GF-D8 (cell line): ENCODE measurements at regions not wholly inside any gene's neighbourhood (a gene's known extent, or its start where the extent isn't known, plus 50 kb on each side); places are given as distances from the start of the nearest gene placed in this dataset.

Source experiments
- DNase-seq: peaks from one replicate; lab custom pipeline; 2025; lab: John Stamatoyannopoulos, UW

- DNase-seq: no peak
Observed at GRCh38 chr2:57575700-57576268, 470.8 kb upstream of the VRK2 start.

GRCh38 chr2:57576983-57577382 is 469.6 kb upstream of the VRK2 start:
- DNase-seq: no peak

- DNase-seq: peak; percentile 52
Observed at GRCh38 chr2:57597940-57598339, 448.7 kb upstream of the VRK2 start.

GRCh38 chr2:57598551-57598950 is 448.1 kb upstream of the VRK2 start:
- DNase-seq: peak; percentile 86

GRCh38 chr2:57602733-57603132 is 443.9 kb upstream of the VRK2 start:
- DNase-seq: peak; percentile 31

- DNase-seq: no peak
Observed at GRCh38 chr2:57614988-57615387, 431.6 kb upstream of the VRK2 start.

- DNase-seq: no peak
Observed at GRCh38 chr2:57615855-57616556, 430.6 kb upstream of the VRK2 start.

- no peak for DNase-seq
Observed at GRCh38 chr2:57617318-57617717, 429.3 kb upstream of the VRK2 start.

- DNase-seq: no peak
Observed at GRCh38 chr2:57621122-57621663, 425.4 kb upstream of the VRK2 start.

GRCh38 chr2:57622009-57622408 is 424.6 kb upstream of the VRK2 start:
- DNase-seq: no peak

GRCh38 chr2:57656198-57656597 is 390.4 kb upstream of the VRK2 start:
- no peak for DNase-seq

GRCh38 chr2:57669570-57669969 is 377.0 kb upstream of the VRK2 start:
- DNase-seq: no peak

GRCh38 chr2:57674025-57674424 is 372.6 kb upstream of the VRK2 start:
- DNase-seq: no peak

- no peak for DNase-seq
Observed at GRCh38 chr2:57674743-57675142, 371.9 kb upstream of the VRK2 start.

GRCh38 chr2:57677296-57677695 is 369.3 kb upstream of the VRK2 start:
- DNase-seq: no peak

- DNase-seq: no peak
Observed at GRCh38 chr2:57681650-57682049, 365.0 kb upstream of the VRK2 start.

- DNase-seq: no peak
Observed at GRCh38 chr2:57685032-57685431, 361.6 kb upstream of the VRK2 start.

- no peak for DNase-seq
Observed at GRCh38 chr2:57692395-57692794, 354.2 kb upstream of the VRK2 start.

GRCh38 chr2:57693177-57693576 is 353.4 kb upstream of the VRK2 start:
- DNase-seq: no peak

GRCh38 chr2:57693965-57694364 is 352.6 kb upstream of the VRK2 start:
- DNase-seq: no peak

- no peak for DNase-seq
Observed at GRCh38 chr2:57696016-57696415, 350.6 kb upstream of the VRK2 start.

GRCh38 chr2:57698392-57698791 is 348.2 kb upstream of the VRK2 start:
- no peak for DNase-seq

- no peak for DNase-seq
Observed at GRCh38 chr2:57698935-57699449, 347.6 kb upstream of the VRK2 start.

- no peak for DNase-seq
Observed at GRCh38 chr2:57701391-57701791, 345.2 kb upstream of the VRK2 start.
